GM03348 (cell line): ENCODE measurements at regions not wholly inside any gene's neighbourhood (a gene's known extent, or its start where the extent isn't known, plus 50 kb on each side); places are given as distances from the start of the nearest gene placed in this dataset.

ENCODE experiments used
- DNase-seq: peaks from one replicate; pipeline ENCODE4 v3.0.0; 2012; ENCODE audit warnings: low spot score

DNA sequence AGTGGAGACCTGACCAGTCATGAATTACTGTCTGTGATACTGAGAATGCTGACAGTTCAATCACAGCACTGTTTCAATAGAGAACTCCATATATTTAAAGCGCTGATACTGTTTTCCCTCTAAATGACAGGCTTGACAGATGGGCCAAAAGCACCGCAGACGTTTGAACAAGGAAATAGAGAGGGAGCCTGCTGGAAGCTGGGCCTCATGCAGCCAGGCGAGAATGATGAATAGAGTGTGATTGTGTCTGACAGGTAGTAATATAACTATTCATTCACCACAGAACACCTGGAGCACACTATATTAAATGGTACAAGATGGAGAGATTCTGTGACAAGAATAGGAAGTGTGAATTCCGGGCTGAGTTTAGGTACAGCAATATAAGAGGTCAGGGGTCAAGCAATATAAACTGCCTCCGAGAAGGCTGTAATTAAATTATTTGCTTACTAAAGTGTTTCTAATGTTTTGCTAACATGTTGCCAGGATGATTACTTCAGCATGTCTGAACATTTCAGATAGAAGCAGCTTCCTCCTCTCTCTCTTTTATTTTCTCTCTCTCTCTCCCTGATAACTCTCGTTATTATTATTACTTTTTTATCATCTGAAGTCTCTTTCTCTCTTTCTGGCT is 297.7 kb downstream of the CSNK1G3 start:
- no peak for DNase-seq

DNA sequence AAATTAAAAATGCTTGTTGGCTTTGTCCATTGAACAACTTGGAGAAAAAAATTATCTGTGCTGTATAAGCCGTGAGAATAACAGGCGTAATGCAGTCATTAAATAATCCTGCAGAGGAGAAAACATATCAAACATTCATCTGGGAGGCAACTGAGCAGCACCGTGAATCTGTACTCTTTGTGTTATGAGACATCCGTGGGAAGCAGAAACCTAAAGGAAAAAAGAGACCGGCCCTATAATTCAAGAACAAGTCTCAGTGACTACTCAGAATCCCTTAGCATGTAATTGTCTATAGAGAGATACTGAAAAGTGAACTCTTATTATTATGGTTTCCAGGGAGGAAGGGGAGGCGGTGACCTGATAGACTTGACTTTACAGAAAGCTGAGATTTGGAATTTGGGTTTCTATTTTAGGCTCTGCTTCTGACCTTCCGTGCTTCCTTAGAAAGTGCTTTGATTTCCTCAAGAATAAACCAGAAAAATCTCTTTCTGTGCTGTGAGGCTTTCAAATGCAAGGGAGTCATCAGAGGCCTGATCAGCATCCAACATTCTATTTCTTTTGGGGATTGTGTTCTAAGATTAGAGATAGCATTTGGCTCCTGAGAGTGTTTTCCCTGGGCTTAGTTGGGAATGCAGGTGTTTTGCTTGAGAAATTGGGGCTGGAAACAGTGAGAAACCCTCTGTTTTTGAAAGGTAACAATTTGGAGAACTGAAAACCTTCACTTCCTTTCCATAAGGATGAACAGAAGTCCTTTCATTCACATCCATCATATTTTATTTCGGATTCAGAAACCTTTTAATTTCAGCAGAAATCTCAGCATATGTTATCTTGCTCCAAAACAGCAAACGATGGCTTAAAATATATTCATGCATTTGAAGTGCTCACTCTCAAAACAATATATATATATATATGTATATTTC is 296.7 kb downstream of the CSNK1G3 start:
- DNase-seq: no peak

DNA sequence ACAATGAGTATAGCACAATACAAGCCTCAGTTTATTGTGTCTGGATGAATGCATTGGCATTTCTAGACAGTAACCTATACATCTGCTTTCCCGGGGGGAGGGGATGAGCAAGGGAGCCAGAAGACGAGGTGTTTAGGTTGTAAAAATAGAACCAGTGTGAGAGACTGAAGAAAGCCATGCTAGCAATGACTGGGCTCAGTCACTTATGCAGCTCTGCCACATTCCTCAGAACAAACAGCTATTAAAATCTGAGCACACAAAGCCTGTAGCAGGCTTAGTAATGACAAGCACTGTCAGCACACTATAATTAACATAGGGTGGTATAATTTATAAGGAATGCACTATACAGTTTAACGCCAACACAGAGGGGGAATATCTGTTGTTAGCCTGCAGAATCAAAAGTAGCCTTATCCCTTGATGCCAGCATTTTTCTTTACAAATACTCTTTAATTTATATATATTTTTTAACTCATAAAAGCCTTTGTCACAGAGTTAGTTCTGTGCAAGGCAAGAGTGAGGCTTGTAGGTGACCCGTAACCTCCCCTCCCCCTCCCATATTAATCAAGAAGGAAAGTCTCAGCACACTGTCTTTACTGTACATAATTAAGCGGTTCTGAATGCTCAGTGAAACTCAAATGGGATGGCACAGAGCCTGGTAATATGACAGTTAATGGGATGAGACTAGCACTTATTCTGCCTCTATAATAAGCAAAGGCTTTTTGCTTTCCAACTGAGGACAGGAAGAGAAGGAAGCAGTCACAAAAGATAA is 295.4 kb downstream of the CSNK1G3 start:
- peak; percentile 31 for DNase-seq

DNA sequence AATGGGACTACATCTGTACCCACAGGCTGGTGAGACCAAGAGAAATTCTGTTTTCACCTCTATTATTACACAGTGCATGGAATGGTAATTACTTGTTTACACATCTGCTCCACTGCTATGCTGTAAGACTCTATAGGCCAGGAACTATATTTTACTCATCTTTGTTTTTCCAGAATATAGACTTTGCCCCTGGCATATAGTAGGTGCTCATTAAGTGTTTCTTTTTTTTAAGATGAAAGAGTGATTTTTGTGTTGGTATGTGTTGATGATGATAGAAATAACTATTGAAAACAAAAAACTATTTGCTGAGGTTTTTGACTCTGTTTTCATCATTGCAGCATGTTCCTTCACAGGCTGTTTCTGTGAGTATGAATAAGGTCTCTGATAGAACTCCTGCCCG is 294.7 kb downstream of the CSNK1G3 start:
- DNase-seq: no peak

DNA sequence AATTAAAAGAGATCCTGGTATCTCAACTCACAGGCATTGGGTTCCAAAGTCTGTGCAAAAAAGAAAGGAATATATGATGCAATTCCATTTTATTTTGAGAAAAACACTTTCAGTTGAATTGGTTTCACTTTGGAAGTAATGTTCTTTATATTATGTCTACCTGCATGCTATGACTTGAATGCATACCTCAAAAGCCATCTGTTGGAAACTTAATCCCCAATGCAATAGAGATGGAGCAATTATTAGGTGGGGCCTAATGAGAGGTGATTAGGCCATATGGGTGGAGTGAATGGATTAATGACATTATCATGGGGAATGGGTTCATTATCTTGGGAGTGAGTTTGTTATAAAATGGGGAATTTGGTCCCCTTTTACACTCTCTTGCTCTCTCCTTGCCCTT is 293.3 kb downstream of the CSNK1G3 start:
- no peak for DNase-seq

DNA sequence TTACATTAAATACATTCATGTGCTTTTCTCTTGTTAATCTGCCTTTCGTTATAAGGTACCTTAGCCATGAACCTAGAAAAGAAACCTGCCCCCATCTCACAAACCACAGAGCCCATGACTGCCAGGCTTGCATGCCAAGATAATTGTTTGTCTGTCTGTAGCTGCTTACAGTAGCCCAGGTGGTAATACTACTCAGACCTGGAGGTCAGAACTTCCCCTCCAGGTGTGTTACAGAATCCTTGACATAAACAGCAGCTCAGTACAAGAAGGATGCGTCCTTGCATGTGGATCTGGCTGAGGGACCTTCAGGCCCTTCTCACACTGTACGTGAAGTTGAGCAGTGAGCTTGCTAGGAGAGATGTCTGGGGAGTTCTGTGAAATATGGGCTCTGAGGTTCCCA is 291.4 kb downstream of the CSNK1G3 start:
- DNase-seq: no peak

DNA sequence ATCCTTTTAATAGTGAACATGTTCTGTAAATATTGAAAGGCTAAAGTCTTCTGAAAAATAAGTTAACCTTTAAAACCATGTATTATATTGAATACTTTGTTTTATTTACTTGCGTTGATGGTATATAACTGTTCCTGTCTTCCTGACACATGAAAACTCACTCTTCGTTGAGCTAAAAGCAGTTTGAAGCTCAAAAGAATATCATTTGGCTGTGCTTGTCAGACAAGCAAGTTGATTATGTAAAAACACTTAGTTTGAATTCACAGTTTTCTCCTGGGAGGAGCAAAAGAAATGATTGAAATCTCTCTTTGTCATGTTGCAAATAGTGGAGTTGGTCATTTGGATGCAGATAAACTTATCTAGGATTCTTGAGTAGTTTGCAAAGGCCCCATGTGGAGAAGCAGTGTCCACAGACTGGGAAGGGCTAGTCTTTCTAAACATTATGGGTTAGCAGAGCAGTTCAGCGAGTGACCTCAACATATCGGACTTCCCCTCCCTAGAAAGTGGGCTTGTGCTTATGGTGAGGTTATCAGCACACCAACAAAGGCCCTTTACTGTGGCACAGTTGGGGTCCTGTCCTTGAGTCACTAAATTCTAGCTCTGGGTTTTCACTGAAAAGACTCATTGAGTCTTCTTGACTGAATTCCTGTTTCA is 290.4 kb downstream of the CSNK1G3 start:
- DNase-seq: no peak

DNA sequence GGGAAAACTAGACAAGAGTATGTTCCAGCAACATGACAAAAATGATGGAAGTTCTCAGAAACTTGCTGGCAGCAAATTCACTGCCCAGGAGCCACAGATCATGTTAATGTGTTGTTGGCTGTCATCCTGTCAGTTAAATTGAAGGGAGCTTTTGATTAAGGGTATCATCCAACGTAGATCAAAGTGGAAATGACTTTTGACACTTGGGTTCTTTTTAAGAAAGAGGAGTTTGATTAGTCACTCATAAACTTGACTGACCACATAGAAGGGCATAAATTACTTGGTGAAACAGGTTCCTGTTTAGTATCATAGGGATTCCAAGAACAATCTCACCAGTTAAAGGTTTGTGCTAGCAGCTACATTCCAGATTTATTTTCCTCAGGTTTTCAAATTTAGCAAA is 288.7 kb downstream of the CSNK1G3 start:
- DNase-seq: no peak

DNA sequence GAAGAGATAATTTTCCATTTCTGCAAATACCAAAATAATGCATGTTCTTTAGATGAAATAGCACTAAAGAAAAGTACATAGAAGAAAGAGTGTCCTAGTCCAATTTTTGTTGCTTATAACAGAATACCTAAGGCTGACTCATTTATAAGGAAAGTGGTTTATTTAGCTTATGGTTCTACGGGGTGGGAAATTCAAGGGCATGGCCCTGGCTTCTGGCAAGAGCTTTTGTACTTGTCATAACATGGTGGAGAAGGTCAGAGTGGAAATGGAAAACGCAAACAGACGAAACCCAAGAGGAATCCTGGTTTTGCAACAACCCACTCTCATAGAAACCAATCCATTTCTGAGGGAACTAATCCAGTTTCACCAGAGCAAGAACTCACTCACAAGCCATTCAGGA is 283.7 kb downstream of the CSNK1G3 start:
- DNase-seq: no peak

DNA sequence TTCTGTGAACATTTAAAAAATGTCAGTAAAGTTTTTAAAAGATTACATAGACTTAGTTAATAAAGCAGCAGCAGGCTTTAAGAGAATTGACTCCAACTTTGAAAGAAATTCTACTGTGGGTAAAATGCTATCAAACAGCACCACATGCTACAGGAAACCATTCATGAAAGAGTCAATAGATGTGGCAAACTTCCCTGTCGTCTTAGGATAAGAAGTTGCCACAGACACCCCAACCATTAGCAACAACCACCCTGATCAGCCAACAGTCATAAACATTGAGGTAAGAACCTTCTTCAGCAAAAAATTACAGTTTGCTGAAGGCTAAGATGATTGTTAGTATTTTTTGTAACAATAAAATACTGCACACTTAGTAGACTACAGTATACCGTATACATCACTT is 278.2 kb downstream of the CSNK1G3 start:
- DNase-seq: no peak

DNA sequence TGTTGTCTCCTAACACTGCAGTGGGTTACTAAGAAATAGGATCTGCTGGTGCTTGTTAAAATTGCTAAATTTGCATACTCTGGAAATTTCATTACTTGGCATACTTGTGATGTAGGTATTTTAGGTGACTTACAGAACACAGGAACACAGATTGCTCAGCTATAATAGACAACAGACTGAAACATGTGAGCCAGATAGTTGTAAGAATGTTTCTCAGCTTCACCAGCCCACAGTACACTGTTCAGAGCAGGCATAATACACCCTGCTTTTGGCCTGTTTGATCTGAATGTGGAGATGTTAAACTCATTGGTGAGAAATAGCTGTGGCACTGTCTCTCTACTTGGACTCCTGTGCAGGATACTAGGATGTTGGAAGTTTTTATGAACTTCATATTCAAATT is 275.7 kb downstream of the CSNK1G3 start:
- no peak for DNase-seq

DNA sequence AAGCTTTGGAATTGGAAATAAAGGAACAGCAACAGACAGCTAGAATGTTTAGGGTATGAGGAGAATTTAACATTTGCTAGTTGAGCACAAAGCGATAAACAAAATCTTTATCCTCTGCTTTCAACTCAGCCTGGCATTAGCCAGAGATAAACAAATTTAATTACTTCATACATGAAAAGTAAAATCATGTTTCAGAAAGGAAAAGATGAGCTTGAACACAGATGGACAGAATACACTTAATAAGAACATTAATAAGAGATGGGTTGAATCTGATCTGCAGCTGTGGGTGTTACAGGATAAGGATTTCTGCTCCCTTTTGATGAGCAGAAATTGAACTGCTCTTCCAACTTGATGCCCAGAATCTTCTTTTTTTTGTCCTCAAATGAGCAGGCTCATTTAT is 275.2 kb downstream of the CSNK1G3 start:
- no peak for DNase-seq

DNA sequence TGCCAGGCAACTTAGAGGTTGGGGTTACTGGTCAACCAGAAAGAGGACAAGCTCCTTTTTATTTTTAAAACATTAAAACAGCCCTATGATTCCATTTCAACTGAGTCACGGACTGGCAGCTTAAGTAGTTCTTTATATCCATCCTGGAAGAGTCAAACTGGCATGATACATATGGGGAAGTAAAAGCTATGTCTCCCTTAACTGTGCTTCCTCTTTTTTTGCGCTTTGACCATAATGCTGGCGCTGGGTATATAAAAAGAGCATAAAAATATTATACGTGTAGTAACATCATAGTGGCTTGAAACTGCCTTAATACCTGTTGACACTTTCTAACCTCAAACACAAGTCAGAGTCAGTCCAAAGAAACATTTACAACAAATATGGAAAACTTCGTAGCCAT is 274.4 kb downstream of the CSNK1G3 start:
- no peak for DNase-seq

DNA sequence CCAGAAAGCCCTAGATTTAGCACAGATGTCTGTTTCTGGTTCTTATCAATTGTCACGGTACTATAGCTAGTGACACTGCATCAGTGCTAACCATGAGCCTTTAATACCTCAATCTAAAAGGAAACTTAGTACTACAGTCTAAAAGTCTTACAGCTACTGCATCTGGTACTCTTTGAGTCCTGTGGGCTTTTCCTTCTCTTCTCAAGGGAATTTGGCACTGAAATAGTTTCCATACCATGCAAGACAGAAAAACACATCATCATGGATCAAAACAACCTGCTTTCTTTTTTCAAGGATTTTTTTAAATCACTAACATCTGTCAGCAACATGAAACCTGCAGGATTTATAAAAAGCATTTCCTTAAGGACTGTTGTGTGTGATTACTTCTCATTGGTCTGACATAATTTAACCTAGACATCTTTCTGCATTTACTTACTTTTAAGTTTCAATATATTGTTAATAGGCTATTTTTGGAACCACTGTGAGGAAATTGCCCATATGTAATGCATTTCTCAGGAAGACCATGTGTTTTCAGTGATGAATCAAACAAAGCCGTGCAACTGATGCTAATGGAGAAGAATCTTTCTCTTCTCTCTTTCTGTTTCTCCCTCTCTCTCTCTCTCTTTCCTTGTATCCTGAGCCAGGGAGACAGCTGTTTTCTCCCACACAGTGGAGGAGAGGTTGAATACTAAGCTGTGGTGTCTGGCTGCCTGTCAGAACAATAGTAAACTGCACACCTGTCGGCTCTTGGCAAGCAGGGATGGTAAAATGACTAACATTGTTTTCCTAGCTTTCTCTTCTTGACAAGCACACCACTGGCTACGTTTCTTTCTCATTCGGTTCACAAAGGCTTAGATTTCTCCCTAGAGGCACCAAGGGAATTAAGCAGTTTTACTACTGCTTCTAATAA is 273.4 kb downstream of the CSNK1G3 start:
- DNase-seq: peak; percentile 13

DNA sequence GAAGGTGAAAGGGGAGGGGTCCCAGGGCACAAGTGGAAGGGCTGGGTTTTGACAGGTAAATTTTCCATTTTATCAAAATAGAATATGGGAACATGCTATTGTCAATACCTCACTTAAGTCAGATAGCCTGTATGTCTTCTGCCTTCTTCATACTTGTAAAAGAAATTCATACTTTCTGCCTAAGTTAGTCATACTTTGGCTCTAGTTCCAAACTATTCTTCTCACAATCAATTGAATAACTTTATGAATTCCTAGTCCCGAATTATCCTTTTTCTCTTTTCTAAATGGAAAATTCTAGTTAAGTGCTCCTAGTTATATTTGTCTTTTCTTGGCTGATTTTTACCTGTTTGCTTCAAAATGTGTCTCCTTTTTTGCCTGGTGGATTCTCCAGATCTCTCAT is 271.4 kb downstream of the CSNK1G3 start:
- peak; percentile 23 for DNase-seq

DNA sequence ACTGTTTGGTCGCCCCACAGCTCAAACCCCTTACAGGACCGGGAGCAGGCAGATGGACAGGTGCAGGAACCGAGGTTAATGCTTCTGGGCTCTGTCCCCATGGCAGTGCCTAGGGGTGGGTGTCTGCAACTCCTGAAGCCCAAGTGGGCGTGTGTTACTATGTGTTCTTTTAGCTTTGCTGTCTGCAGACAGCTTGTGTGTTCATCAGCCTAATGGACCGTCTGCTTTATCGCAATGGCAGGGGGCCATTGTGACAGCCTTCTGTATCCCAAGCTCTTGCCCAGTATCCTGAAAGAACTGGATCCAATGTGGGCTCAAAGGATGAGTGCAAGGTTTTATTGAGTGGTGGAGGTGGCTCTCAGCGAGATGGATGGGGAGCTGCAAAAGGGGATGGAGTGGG is 266.7 kb downstream of the CSNK1G3 start:
- no peak for DNase-seq

DNA sequence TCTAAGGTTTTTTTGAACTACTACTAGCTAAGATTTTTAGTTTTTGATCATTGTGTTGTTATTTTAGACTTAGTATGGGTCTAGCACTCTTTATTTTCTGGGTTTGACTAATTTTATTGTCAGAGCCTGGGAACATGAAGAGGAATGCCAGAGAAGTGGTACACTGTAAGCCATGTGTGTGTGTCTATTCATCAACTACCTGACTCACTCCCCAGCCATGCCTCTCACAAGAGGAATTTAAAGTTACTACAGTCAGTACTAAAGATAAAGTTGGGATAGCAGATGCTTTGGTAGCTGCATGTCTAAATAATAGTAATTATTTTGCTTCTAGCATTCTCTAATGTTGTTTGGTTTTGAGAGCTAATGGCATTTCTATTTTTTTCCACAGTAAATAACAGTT is 264.8 kb downstream of the CSNK1G3 start:
- peak; percentile 64 for DNase-seq

DNA sequence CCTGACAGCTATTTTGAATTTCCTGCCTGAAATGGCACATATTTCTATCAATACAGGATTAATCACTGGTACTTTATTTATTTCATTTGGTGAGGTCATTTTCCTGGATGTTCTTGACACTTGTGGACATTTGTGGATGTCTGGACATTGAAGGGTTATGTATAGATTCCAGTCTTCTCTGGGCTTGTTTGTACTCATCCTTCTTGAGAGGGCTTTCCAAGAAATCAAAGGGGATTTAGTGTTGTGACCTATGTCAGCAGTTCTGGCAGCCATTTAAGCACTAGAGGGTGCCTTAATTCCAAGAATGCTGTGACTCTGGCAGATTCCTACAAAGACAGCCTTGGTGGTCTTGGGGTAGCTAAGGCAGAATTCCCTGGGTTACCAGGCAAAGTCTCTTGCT is 259.7 kb downstream of the CSNK1G3 start:
- no peak for DNase-seq

DNA sequence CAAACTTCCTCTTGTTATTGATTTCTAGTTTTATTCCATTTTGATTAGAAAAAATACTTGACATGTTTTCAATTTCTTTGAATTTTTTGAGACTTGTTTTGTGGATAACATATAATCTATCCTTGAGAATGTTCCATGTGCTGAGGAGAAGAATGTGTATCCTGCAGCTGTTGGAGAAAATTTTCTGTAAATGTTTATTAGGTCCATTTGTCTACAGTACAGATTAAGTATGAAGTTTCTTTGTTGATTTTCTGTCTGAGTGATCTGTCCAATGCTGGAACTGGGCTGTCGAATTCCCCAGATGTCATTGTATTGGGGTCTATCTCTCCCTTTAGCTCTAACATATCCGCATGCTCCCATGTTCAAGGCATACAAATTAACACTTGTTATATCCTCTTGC is 251.2 kb downstream of the CSNK1G3 start:
- no peak for DNase-seq

DNA sequence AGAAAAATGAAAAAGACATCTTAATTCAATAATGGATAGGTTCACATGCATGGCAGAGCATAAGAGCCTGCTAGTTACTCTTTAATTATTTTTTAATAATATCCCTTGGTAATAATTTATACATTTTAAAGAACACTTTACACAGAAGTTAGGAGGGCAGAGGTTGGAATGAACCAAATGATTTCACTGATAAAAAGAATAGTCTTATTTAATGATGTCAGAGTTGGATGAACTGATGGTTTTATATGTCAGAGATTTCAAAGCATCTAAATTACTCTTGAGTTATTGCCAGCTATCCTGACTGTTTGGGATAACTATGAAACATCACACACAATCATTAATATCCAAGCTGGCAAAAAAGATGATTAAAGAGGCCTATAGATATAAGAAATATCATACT is 244.8 kb downstream of the CSNK1G3 start:
- no peak for DNase-seq

DNA sequence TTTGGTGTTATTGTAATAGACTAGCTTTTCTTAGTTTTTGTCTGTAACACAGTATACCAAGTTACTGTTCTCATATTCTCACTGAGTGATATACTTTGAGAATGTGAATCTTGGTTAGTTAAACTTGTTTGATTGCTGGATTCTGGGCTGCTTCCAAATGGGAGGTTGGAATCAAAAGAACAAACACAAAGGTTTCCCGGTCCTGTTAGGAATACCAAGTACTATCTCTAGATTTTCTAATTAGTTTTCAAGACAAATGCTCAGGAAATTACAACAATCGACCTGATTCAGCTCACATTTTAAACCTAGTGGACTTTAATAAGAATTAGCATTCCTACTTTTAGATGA is 244.3 kb downstream of the CSNK1G3 start:
- DNase-seq: no peak
